Glomerular endothelial cell (primary cell): ENCODE measurements at regions not wholly inside any gene's neighbourhood (a gene's known extent, or its start where the extent isn't known, plus 50 kb on each side); places are given as distances from the start of the nearest gene placed in this dataset.
"Not testable (repeated sequence)": the region's sequence is repeated elsewhere in the genome, so short reads cannot be mapped to it uniquely, and the experiment has no call there.

ENCODE experiments used
- DNase-seq: peaks from one replicate; pipeline ENCODE4 v3.0.0-alpha.2; 2011; ENCODE audit warnings: low read depth, low spot score; ENCODE audit errors: extremely low read depth

DNA sequence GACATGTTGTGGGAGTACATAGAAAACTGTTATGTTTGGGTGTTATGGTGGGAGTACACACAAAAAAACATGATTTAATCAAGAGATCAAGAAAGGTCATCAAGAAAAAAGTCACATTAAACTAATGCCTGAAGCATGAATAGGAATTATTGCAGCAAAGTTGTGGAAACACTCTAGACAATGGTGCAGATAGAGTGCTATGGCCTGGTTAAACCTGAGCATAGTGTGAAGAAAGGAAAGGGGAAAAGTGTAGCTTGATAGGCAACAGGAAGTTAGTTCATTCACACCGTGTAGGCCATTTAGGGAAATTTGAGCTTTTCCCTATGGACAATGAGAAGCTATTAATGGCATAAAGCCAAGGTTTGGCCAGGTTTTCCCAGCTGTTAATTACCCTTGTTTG, 162.1 kb upstream of the EMCN start:
- DNase-seq = no peak

DNA sequence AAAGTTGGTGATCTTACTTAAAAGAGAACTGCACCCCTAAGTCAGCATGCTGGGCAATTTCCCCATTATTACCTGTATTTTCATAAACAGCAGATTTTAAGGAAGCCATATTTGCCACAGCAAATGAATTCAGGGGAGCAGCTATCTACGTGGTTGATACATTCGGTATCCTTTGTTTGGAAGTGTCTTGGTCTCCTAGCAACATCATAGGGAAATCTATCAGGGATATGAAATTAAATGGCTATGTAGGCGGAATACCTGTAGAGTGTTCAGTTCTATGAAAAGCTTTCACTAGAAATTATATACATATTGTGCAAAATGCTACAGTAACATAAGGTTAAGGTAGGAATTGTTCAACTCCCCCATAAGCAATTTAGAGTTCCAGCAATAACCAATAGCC, 157.2 kb upstream of the EMCN start:
- no peak for DNase-seq

DNA sequence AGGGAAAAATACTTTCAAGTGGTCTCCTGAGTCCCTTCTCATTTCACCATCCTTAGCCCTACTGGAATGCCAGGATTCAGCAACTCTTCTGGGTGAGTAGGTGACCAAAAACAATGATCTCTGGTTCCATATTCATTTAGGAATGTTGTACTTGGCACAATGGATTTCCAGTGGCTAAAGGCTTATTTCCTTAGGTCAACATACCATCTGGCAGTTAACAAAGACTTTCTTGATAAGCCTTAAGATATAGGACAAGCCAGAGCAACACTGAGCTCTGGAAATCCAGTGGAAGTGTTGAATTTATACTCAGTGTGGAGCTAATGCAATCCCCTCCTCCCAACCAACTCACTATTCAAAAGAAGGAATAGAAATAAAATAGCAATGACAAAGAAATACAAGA, 139.4 kb upstream of the EMCN start:
- DNase-seq = peak; percentile 89

DNA sequence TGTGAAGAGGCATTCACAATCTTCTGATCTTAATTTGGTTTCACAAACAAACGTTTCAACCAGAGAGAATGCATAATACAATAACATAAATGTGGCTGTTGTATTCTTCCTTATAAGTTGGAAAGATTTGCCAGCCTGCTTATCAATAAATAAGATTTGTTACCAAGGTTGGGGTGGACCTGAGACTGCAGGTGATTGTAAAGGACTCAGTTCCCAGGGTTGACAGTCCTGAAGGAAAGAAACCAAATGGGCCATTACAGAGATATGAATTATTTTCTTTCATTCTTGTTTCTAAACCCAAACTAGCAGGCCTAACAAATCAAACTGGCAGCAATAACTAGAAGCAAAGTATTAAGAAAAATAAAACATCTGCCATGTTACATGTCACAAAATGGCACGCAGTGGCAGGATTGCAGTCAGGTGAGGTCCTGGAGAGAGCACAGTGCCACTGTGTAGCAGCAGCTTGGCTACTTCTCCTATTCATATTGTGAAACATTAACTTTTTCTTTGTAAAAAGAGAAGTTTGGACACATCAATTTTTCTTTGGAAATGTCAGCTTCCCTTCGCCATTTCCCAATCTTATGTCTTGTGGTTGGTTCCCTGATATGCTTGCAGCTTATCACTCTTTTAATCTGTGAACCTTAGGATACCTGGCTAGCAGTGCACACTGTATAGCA, 133.8 kb upstream of the EMCN start:
- no peak for DNase-seq

DNA sequence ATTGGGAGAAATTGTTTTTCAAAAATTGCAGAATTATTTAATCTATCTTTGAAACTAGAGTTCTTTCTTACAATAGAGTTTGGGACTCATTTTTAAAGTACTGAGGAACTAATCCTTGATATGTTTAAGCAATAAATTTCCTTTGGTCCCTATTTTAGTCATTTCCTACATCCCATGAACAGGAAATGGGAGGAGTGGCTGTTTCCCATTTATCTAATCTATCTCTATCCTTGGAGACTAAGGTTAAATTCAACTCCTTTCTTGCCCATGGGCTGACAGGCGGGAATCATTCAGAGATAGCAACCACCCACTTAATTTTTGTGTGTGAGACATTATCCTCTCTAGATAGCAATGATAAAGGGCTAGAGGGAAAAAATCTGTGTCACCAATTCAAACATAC, 131.6 kb upstream of the EMCN start:
- no peak for DNase-seq

DNA sequence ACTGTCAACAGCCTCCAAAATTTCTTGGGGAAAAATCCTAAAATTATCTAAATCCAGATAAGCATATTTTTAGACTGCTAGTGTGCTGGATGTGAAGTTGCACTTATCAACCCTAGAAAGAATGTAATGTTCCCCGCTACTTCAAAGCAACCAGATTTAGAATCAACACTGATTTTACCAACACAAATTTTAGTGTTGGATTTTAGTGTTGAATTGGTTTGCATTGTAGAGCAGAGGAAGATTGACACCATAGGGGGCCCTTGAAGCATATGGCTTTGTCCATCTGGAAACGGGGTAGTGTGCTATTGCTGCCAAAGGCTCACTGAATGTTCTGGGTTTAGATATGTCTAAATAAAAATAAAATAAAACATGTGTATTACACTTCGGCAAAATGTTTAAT, 126.3 kb upstream of the EMCN start:
- DNase-seq = no peak

DNA sequence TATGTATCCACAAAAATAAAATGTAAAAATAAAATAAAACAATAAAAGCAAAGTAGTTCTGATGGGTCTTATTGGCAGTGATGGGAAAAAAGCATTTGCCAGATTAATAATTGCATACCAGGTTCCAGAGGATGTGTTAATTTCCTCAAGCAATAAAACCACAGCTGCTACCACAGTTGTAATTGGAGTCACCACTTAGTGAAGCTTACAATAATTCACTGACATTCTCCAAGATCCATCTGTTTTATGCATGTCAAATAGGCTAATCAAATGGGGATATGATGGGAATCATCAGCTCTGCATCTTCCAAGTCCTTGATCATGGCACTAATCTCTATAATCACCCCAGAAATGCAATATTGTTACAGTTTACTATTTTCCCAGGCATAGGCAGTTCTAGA, 123.5 kb upstream of the EMCN start:
- no peak for DNase-seq

DNA sequence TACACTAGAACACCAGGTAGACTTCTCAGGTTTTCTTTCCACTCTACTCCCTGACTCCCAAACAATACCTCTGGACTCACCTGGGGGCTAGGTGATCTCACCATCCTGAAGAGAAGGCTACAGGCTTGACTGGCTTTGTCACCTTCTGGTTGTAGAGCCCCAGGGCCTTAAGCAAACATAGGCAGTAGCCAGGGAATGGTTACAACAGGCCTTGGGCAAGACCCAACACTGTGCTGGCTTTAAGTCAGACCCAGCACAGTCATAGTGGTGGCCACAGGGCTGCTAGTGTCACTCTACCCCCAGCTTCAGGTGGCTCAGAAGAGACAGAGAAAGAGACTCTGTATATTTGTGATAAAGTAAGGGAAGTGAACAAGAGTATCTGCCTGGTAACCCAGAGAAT, 118.1 kb upstream of the EMCN start:
- DNase-seq = no peak

DNA sequence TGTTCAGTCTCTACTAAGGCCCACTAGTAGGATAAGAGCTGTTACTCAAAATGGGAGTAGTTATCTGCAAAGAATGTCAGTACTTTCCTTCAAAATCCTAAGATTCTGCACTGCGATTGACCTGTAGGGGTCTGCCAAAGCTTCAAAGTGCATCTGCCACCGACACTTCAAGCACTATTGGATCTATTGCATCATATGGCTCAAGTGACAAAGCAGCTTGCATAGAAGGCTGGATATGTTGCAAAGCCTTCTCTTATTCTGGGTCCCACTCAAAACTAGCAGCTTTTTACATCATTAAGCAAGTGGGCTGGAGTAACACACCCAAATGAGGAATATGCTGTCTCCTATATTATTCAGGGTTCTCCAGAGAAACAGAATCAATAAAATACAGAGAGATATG, 115.4 kb upstream of the EMCN start:
- DNase-seq = no peak

DNA sequence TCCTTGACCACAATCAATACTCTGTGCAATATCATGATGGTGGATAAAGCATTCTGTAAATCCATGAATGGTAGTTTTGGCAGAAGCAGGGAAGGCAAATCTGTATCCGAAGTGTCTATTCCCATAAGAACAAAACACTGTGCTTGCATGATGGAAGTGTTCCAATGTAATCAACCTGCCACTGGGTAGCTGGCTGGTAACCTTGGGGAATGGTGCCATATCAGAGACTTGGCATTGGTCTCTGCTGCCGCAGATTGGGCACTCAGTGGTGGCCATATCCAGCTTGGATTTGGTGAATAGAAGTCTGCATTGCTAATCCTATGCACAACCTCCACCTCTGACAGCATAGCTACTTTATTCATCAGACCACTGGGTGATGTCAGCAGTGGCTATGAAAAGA, 114.3 kb upstream of the EMCN start:
- no peak for DNase-seq

DNA sequence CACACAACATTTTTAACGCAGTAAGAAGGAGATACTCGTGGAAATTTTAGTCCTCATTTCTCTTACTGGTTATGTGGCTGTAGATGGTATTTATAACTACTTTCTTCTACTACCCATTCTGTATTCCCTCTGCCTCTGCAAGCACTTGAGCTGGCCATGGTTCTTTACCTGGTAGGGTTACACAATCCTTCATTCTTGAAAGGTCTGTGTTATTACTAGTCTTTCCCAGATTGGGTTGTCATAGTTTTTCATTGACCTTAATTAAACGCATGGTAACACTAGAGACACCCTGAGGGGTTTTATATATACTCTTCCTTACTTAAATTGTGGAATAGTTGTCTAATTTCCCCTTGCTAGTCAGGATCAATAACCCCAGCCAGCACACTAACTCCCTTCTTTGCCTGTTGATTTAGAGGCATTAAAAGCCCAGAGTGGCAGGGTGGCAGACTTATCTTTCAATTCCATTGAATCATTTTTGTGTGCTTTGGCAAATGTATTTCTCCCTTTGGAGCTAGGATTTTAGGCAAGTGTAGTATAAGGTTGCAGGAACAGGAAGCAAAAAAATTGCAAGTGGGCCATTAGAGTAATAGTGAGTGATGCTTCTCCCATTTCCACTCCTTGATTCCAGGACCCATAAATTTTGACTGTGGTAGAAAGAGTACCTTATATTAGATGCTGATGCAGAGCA, 113.6 kb upstream of the EMCN start:
- no peak for DNase-seq

DNA sequence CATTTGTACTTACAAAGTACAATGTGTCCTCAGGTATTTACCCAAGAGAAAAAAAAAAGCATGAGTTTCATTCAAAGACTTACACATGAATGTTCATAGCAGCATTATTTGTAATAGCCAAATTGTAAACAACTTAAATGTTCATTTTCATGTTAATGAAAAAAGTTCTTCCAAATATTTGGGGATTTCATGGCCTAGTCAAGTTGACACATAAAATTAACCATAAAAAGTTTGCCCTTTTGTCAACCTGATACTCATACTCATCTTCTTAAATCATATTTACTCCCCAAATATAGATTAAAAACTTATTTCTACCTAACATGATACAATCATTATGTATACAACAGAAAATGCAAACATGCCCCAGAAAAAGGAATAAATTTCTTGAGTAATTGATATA, 112.5 kb upstream of the EMCN start:
- DNase-seq = no peak

DNA sequence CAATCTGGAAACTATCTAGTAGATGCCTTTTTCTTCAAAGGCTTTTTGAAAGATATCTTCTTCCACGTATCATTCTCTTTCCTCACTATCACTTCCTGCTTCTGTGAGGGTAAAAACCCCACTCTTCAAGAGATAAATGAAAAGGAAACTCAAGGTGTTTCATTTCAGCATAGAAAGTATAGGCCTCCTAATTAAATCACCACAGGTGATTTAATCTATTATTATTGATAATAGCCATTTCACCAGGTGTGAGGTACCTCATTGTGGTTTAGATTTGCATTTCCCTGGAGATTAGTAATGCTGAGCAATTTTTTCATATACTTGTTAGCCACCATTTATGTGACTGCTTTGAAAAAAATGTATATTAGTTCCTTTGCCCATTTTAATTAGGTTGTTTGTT, 92.0 kb upstream of the EMCN start:
- no peak for DNase-seq

DNA sequence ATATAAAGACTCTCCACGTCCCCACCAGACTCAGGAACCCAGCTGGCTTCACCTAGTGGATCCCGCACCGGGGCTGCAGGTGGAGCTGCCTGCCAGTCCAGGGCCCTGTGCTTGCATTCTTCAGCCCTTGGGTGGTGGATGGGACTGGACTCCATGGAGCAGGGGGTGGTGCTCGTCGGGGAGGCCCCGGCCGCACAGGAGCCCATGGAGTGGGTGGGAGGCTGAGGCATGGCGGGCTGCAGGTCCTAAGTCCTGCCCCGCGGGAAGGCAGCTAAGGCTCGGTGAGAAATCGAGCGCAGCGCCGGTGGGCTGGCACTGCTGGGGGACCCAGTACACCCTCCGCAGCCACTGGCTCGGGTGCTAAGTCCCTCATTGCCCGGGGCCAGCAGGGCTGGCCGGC, 90.8 kb upstream of the EMCN start:
- DNase-seq = not testable (repeated sequence)

DNA sequence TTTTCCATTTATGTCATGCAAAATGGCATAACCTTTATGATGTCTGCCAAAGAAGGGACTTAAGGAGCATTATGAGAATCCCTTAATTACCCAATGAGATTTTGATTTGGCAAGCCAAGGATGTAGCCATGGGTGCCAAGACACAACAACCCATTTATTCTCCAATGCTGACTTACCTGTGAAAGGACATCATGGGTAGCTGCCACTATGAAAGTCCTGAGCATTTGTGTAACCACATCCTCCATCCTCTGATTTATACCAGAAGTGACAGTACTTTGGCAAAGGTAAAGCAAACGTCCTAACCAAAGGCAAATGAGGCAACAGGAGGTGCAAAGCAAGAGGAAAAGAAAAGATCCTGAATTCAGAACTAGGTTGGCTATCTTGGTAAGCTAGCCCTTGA, 87.3 kb upstream of the EMCN start:
- DNase-seq = no peak

DNA sequence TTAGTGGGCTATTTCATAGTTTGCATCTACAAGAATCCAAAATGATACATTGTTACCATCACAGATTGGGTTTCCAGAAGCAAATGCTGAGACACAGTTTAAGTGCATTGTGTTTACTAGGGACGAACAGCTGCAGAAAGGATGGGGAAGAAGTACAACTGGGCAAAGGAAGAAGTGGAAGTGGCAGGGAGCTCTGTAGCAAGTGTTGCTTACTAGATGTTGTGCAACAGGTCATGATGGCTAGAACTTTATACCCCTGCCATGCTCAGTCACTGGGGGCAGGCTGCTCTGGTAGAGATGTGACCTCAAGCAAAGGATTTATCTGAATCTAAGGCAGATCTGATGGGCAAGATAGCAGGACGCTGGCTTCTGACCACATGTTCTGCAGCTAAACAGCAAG, 76.1 kb upstream of the EMCN start:
- DNase-seq = no peak

DNA sequence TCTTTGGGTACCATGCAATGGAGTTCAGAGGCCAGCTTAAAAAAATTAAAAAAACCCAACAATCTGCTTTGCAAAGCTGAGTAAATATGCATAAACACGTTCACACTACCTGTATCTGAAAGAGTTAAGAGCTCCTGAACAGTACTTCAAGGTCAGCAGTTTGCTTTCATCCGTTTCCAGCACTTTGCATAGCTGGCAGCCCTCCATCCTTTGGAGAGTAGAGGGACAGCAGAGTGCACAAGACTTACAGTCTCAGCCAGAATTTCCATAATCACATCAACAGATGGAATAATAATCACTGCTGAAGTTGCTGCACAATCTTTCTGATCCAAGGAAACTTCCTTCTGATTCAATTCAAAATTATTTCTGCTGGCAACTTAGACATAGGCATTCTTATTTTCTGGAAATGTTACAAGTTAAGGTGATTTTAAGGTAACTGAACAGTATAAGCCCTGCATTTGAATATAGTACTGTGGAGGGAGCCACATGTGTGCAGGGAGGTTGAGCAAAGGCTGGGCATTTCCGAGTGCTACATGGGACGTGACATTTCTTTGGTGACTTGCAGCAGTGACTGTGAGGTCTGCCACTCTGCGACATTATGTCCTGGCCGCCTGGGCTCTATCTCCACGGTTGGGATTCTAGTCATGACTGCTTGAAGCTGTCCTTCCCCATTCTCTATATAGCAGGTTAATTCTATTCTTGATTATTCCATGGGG, 73.5 kb upstream of the EMCN start:
- no peak for DNase-seq

DNA sequence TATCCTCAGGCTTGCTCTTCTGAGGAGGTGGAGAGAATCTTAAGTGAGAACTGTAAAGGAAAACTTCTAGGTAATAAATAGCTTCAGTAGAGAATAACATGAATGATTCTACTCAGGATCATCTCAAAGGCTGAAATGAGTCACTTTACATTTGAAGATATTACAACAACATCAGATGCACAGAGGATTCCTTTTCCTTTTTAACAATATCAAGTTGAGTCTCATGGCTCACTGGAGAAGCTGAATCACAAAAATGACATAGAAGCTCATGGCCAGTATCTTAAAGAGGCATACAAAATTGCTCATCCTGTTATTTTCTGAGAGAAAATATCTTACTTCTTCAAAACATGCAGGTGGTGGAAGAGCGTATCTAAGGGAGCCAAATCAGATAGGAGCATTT, 72.5 kb upstream of the EMCN start:
- no peak for DNase-seq

DNA sequence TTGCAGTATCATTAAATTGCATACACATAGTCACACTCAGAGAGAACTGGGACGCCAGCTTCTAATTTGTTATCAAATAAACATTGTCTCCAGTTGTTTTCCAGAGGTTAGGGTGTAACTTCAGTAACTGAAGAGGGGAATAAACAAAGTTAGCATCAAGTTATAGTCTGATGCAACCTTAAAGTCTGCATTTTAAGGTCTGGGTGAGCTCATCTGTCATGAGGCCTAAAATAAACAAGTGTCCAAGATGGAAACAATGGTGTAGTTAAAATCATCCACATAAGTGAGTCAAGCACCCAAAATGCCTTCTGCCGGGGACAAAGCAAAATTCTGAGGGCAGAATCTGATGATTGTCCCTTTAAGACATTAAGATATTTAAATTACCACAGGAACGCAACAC, 70.3 kb upstream of the EMCN start:
- DNase-seq = no peak

DNA sequence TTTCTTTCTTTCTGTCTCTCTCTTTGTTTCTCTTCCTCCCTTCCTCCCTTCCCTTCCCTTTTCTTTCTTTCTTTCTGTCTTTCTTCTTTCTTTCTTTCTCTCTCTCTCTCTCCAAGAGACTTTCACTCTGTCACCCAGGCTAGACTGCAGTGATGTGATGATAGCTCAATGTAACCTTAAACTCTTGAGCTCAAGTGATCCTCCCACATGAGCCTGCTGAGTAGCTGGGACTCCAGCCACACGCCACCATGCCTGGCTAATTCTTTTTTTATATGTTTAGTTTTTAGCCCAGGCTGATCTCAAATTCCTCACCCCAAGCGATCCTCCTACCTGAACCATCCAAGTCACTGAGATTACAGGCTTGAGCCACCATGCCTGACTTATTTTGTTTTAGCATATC, 64.3 kb upstream of the EMCN start:
- no peak for DNase-seq

DNA sequence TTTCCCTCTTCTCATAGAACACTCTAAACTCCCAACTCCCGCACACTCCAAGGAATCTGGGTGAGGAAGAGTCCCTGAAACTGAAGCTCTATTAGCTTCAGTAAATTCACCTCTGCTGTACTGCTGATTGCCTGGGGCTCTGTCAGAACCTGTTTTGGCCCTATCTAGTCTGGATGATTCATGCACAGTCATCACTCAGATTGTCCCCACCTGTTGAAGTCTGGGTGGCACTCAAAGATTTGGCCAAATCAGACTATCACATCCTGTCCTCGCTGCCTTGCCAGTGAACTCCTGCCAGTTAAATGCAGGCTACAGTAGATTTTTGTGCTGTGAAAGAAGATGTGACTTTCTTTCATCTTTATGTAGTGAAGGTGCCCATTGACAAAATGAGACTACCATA, 63.5 kb upstream of the EMCN start:
- no peak for DNase-seq

DNA sequence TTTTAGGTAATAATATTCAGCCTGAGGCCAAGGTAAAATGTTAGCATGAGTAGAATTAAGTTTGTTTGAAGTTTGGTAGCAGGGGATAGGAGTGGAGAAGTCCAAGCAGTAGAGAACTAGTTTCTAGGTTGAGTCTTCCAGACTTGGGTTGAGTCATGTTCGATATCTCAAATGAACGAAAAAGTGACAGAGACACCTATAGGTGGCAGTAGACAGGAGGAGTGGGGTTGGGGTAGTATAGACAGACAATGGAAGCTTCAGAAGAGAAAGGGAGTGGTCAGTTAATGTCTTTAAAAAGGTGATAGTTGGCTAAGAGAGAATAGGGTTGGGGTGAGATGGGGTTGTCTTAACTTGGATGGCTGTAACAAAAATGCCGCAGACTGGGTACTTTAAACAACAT, 58.7 kb upstream of the EMCN start:
- no peak for DNase-seq
